Heart right ventricle (tissue), 16 donors: ENCODE measurements at regions not wholly inside any gene's neighbourhood (a gene's known extent, or its start where the extent isn't known, plus 50 kb on each side); places are given as distances from the start of the nearest gene placed in this dataset.

Source experiments
- ATAC-seq, 8 donors: fragments of 200-7000 bp; cut with Tn5 transposase; one replicate each; pipeline ENCODE4 v1.9.1; 2020; ENCODE audit warnings: mild to moderate bottlenecking in 8 of 8, moderate library complexity in 8 of 8, moderate number of reproducible peaks in 1 of 8
- DNase-seq, 2 donors: peaks; one replicate each; pipeline ENCODE4 v3.0.0-alpha.2; 2020
- H3K27ac ChIP-seq, 10 donors: fragments of 200-600 bp; sonication (generic) in 2 of 10; one replicate each; pipeline versions ENCODE4 v1.5.0 to v1.8.0; 2020 to 2022; ENCODE audit warnings: mild to moderate bottlenecking in 3 of 10
- H3K27me3 ChIP-seq, 7 donors: fragments of 200-600 bp; one replicate each; pipeline ENCODE4 v1.8.0; 2021 to 2022; ENCODE audit warnings: mild to moderate bottlenecking in 2 of 7
- H3K36me3 ChIP-seq, 9 donors: fragments of 200-600 bp; sonication (generic) in 1 of 9; one replicate each; pipeline versions ENCODE4 v1.5.0 to v1.8.0; 2020 to 2022; ENCODE audit warnings: mild to moderate bottlenecking in 2 of 9
- H3K4me1 ChIP-seq, 9 donors: fragments of 200-600 bp; sonication (generic) in 1 of 9; one replicate each; pipeline versions ENCODE4 v1.5.0 to v1.8.0; 2020 to 2022; ENCODE audit warnings: mild to moderate bottlenecking in 4 of 9
- H3K4me3 ChIP-seq, 10 donors: fragments of 200-600 bp; sonication (generic) in 2 of 10; one replicate each; pipeline versions ENCODE4 v1.5.0 to v1.8.0; 2020 to 2022; ENCODE audit warnings: mild to moderate bottlenecking in 7 of 10, moderate library complexity in 2 of 10
- H3K9me3 ChIP-seq, 11 donors: fragments of 200-600 bp in 10 of 11; sonication (generic) in 2 of 11; one replicate each; pipeline versions ENCODE4 v1.5.0 to v1.8.0; 2013 to 2022; ENCODE audit warnings: mild to moderate bottlenecking in 2 of 11, control low read depth in 1 of 11, moderate library complexity in 1 of 11
- CTCF ChIP-seq, 9 donors: fragments of 200-600 bp; sonication (generic) in 2 of 9; IDR thresholded peaks; one replicate each; pipeline versions ENCODE4 v1.5.0 to v1.8.0; 2021 to 2022; ENCODE audit warnings: antibody characterized with exemption in 9 of 9, mild to moderate bottlenecking in 5 of 9, moderate library complexity in 1 of 9
- WGBS, 2 donors: extraction: QIAGEN DNeasy Blood & Tissue Kit; methylation state at CpG; one replicate each; pipeline ENCODE4 v1.1.7; 2013; ENCODE audit warnings: inconsistent platforms in 1 of 2; 5-methylcytosine and 5-hydroxymethylcytosine counted together
- intact Hi-C, 10 donors: fragments of 100-400 bp; cut with DNase I; formaldehyde crosslinking; loops; one replicate each; pipeline versions ENCODE4 v1.11.1 to v1.14.2; 2022
- donor health status: Arrhythmogenic right ventricular cardiomyopathy.
- donor health status: ischemic (EF 13 %, LVEDD 7.1; RV severe dilation, severe dysfunction).
- donor health status: healthy with polysubstance abuse.
- donor health status: DM: no; HTN: yes; CAD: no.
- donor health status: DM: no; HTN: no; CAD: no.
- donor health status: ischemic (EF 25% LVEDD 6.9; RV normal size, moderate dysfunction).
- donor health status: ischemic (EF 25% LVEDD 5.7; RV mildly dilated, moderate dysfunction).
- donor health status: healthy.
- donor health status: DM: yes; HTN: yes; CAD: no.
- donor health status: Ischemic cardiomyopathy.
- donor health status: ischemic (EF 35%, LVEDD 5.7; RV mildly dilated, moderate dysfunction).
- donor health status: nonischemic (EF 11% LVEDD 7.7; RV severe dilation, severe dysfunction).
- donor health status: DM: yes; HTN: yes; CAD: no.
- donor health status: PGD.
- donor health status: ischemic (EF 29% LVEDD 5.4; RV normal size, mild dysfunction).
- donor health status: nonischemic (EF 23%, LVEDD 6.1; RV moderate dilation, normal function).

GRCh38 chr2:180677930-180678624 is 302.3 kb upstream of the UBE2E3 start:
- no peaks in the 10 kb centered on the region for H3K4me1 ChIP-seq
- H3K9me3 ChIP-seq: peaks cover 0 to 3% (median 0%) of the 10 kb centered on the region in 11 donors
- no peak for TF ChIP-seq CTCF (IDR thresholded peaks at IDR 0.05)
- H3K36me3 ChIP-seq: no peaks in the 10 kb centered on the region
- ATAC-seq: no peak
- intact Hi-C loops: no loop called here
- DNase-seq: no peak
- peaks cover 0 to 4% (median 0%) of the 10 kb centered on the region in 7 donors for H3K27me3 ChIP-seq
- 51 to 70% methylated on average over 3 of the region's 3 CpGs for WGBS, 2 donors
- no peak overlapping the region for H3K27ac ChIP-seq
- no peak overlapping the region for H3K4me3 ChIP-seq

DNA sequence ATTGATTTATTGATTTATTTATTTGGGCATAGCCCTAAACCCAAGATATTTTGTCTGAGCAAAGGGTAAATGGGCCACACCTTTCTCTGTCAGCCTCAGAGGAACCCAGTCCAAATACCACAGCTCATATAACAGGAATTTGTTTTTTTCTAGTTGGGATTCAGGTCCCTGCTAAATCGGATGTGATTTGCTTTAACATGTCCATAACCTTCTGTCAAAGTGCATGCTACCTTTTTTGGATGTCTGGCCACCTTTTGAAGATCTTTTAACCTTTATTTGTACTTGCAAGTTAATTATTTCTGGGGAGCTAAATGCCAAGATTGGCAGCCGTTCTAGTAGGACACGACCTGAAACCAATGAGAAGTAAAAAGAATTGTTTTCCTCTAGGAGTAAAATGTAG is 303.2 kb upstream of the UBE2E3 start:
- TF ChIP-seq CTCF (IDR thresholded peaks at IDR 0.05): no peak
- H3K27me3 ChIP-seq: peaks cover 0 to 4% (median 0%) of the 10 kb centered on the region in 7 donors
- ATAC-seq (no peak), DNase-seq (no peak)
- intact Hi-C loops: no loop called here
- H3K9me3 ChIP-seq: no peaks in the 10 kb centered on the region
- H3K4me3 ChIP-seq: no peak overlapping the region
- 65 to 77% methylated on average over 3 of the region's 3 CpGs for WGBS, 2 donors
- no peaks in the 10 kb centered on the region for H3K36me3 ChIP-seq
- no peaks in the 10 kb centered on the region for H3K4me1 ChIP-seq
- no peak overlapping the region for H3K27ac ChIP-seq

GRCh38 chr2:180676520-180677025 is 303.8 kb upstream of the UBE2E3 start:
- intact Hi-C loops: no loop called here
- Histone ChIP-seq H3K36me3 (no peaks in the 10 kb centered on the region), H3K27ac (no peak overlapping the region), H3K9me3 (no peaks in the 10 kb centered on the region), H3K4me1 (no peaks in the 10 kb centered on the region), H3K27me3 (peaks cover 0 to 4% (median 0%) of the 10 kb centered on the region in 7 donors), H3K4me3 (no peak overlapping the region)
- TF ChIP-seq CTCF (IDR thresholded peaks at IDR 0.05): no peak
- ATAC-seq (no peak), DNase-seq (no peak)
- whole genome bisulfite sequencing, 2 donors: 82 to 89% methylated on average over 1 of the region's 1 CpG

- 66 to 86% methylated on average over 1 of the region's 1 CpG for WGBS, 2 donors
- H3K27ac ChIP-seq: no peak overlapping the region
- no peaks in the 10 kb centered on the region for H3K4me1 ChIP-seq
- ATAC-seq (no peak), DNase-seq (no peak)
- intact Hi-C loops: no loop called here
- no peaks in the 10 kb centered on the region for H3K9me3 ChIP-seq
- H3K27me3 ChIP-seq: peaks cover 0 to 4% (median 0%) of the 10 kb centered on the region in 7 donors
- no peak for TF ChIP-seq CTCF (IDR thresholded peaks at IDR 0.05)
- H3K4me3 ChIP-seq: no peak overlapping the region
- no peaks in the 10 kb centered on the region for H3K36me3 ChIP-seq
These were observed 305.2 kb upstream of the UBE2E3 start for GRCh38 chr2:180675170-180675569.
